HG03457 (cell line): ENCODE measurements at regions not wholly inside any gene's neighbourhood (a gene's known extent, or its start where the extent isn't known, plus 50 kb on each side); places are given as distances from the start of the nearest gene placed in this dataset.

Source experiments
- ATAC-seq: cut with Tn5 transposase; IDR thresholded peaks from one replicate; pipeline ENCODE4 v1.9.1; 2021; ENCODE audit warnings: moderate number of reproducible peaks; ENCODE audit not compliant: unreplicated experiment

GRCh38 chr9:80127920-80128319 lies 556.2 kb downstream of the TLE4 start:
- no peak for ATAC-seq

GRCh38 chr9:80125731-80126264 lies 554.0 kb downstream of the TLE4 start:
- no peak for ATAC-seq

- ATAC-seq = no peak
Measured at GRCh38 chr9:80117031-80117430, 545.3 kb downstream of the TLE4 start.

- ATAC-seq = no peak
Measured at GRCh38 chr9:80114241-80114640, 542.5 kb downstream of the TLE4 start.

GRCh38 chr9:80107931-80108660 lies 536.3 kb downstream of the TLE4 start:
- no peak for ATAC-seq

GRCh38 chr9:80097476-80097875 lies 525.7 kb downstream of the TLE4 start:
- ATAC-seq = no peak

- no peak for ATAC-seq
Measured at GRCh38 chr9:80094176-80094771, 522.5 kb downstream of the TLE4 start.

- no peak for ATAC-seq
Measured at GRCh38 chr9:80093695-80094094, 521.9 kb downstream of the TLE4 start.

- ATAC-seq = no peak
Measured at GRCh38 chr9:80091526-80091925, 519.8 kb downstream of the TLE4 start.

DNA sequence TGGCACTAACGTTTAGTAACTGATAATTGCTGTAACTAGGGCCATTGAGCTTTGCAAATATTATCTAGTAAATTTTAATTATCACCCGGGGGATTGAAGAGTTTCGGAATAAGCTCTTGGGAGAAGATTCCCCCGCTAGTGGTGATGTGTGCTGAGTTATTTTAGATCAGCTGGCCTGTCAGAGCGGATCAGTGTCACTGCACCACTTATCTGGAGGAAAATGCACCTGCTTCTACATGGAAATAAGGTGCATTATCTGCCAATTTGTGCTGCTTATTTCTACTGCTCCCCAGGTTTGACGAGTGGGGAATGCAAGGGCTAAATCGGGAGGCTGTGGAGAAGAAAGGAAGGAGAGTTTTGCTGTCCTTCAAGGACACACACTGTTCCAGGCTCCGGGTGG lies 518.6 kb downstream of the TLE4 start:
- ATAC-seq = no peak

DNA sequence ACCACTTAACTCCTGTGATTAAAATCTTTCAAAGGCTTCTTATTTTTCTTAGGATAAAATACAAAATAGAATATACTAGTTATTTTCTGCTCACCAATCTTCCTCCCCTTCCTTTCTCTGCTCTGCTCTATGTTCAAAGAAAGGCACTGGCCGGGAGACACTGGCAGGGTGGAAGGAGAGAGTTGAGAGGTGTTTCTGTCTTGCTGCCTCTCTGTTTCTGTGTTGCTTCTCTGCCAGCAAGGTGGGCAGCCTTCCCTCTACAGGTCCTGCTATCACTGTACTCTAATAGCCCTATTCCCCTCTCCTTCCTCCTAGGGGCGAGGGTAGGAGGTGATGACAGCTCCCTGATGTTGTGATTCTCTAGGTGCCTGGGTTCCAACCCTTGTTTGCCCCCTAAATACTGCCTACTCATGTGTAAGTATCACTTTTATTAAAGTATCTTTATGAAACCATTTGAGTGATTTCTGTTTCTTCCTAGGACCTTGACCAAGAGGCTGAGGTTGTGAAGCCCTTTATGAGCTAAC lies 515.1 kb downstream of the TLE4 start:
- ATAC-seq = no peak

DNA sequence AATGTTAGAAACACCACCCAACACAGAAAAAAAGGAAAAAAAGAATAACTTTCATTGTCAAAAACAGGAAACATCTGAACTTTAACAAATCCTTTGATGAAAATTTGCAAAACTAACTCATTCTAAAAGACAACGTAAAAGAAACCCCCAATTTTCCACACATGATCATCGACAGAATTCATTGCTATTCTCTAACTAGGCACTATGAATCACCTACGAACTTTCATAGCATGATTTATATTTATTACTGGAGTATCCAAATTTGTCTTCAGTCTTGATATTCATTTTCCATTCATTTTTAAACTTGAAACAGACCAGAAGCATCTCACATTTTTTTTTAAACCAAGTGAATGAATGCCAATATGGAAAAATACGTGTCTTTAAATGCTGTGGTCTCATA lies 514.6 kb downstream of the TLE4 start:
- no peak for ATAC-seq

- ATAC-seq = no peak
Measured at GRCh38 chr9:80085668-80086067, 513.9 kb downstream of the TLE4 start.

GRCh38 chr9:80082213-80082612 lies 510.4 kb downstream of the TLE4 start:
- ATAC-seq = no peak

- no peak for ATAC-seq
Measured at GRCh38 chr9:80078826-80079225, 507.1 kb downstream of the TLE4 start.

GRCh38 chr9:80077059-80077458 lies 505.3 kb downstream of the TLE4 start:
- ATAC-seq = no peak

GRCh38 chr9:80076162-80076561 lies 504.4 kb downstream of the TLE4 start:
- no peak for ATAC-seq

- no peak for ATAC-seq
Measured at GRCh38 chr9:80074439-80074838, 502.7 kb downstream of the TLE4 start.

GRCh38 chr9:80072451-80072850 lies 500.7 kb downstream of the TLE4 start:
- no peak for ATAC-seq

DNA sequence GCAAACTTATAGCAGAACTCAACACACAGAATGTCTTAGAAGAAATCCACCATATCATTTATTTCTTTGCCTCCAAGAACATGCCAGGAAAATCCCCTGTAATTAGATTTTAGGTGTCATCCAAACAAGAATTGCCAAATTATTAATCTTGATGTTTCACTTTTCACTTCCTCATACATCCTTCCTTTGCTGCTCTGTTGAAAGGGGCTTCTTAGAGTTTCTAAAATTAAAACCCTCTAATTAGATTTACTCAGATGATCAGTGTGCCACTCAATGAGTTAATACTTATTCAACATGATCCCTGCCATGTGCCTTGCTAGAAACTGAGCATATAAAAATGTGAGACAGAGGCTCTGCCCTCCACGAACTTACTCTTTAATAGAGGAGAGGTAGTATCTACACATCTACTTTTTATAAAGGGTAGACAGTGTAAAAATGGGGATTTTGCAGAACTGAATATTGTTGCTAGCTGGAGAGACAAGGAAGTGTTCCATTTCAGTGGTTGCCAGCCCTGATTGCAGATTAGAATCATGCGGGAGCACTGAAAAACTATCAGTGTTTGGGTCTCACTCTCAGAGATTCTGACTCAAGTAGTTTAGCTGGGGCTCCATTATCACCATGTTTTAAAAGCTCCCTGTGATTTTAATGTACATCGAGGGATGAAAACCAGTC lies 498.4 kb downstream of the TLE4 start:
- ATAC-seq = no peak

DNA sequence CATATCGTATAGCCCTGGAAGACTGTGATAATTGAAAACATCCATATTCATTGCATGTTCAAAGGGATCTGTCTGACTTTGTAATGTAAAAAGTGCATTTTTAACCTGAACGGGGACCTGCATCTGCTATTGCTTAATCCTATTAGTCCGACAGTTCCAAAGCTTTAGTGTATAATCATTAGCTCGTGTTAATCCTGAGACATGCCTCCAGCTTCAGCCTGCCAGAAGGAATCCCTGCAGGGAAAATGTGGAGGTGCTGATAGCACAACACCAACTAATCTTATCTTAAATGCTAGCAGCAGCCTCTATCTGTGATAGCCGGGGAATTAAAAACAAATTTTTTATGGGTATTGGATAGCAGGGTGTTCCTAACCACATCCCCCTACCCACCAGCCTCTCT lies 495.2 kb downstream of the TLE4 start:
- no peak for ATAC-seq

DNA sequence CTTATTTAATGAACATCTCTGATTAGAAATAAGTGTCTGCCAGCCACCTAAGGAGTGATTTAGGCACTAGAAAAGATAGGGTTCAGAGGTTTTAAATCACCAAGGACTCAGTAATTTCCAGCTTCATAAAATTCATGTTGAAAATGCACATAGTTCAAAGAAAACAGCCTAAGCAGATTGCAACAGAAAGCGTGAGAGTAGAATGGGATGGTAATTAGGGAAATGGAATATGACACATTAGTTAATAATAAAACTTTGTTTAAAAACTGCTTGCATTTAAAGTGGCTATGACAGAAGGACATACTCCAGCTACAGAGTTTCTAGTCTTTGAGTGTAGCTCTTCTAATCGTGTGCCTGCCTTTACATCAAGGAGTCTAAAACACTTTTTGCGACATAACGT lies 490.8 kb downstream of the TLE4 start:
- no peak for ATAC-seq
